ENCODE measurements at regions not wholly inside any gene's neighbourhood (a gene's known extent, or its start where the extent isn't known, plus 50 kb on each side); places are given as distances from the start of the nearest gene placed in this dataset.

- H3K4me1 ChIP-seq: no peaks in the 10 kb centered on the region
- no peak for DNase-seq (ENCODE audit: low spot score)
- H3K27ac ChIP-seq: no peak overlapping the region
- TF ChIP-seq, protein P1, sequence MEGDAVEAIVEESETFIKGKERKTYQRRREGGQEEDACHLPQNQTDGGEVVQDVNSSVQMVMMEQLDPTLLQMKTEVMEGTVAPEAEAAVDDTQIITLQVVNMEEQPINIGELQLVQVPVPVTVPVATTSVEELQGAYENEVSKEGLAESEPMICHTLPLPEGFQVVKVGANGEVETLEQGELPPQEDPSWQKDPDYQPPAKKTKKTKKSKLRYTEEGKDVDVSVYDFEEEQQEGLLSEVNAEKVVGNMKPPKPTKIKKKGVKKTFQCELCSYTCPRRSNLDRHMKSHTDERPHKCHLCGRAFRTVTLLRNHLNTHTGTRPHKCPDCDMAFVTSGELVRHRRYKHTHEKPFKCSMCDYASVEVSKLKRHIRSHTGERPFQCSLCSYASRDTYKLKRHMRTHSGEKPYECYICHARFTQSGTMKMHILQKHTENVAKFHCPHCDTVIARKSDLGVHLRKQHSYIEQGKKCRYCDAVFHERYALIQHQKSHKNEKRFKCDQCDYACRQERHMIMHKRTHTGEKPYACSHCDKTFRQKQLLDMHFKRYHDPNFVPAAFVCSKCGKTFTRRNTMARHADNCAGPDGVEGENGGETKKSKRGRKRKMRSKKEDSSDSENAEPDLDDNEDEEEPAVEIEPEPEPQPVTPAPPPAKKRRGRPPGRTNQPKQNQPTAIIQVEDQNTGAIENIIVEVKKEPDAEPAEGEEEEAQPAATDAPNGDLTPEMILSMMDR (IDR thresholded peaks at IDR 0.05): no peak
- H3K9me3 ChIP-seq: no peaks in the 10 kb centered on the region
- H3K27me3 ChIP-seq: no peaks in the 10 kb centered on the region
- no peak overlapping the region for H3K4me3 ChIP-seq
- no peaks in the 10 kb centered on the region for H3K36me3 ChIP-seq
These were observed 610.1 kb downstream of the TECRL start for GRCh38 chr4:63799166-63799565.

GRCh38 chr4:63795301-63795700 lies 613.9 kb downstream of the TECRL start:
- Histone ChIP-seq H3K9me3 (no peaks in the 10 kb centered on the region), H3K4me3 (no peak overlapping the region), H3K4me1 (no peaks in the 10 kb centered on the region), H3K27me3 (no peaks in the 10 kb centered on the region), H3K36me3 (no peaks in the 10 kb centered on the region), H3K27ac (no peak overlapping the region)
- no peak for DNase-seq (ENCODE audit: low spot score)
- TF ChIP-seq, protein P1 (IDR thresholded peaks at IDR 0.05): no peak

DNA sequence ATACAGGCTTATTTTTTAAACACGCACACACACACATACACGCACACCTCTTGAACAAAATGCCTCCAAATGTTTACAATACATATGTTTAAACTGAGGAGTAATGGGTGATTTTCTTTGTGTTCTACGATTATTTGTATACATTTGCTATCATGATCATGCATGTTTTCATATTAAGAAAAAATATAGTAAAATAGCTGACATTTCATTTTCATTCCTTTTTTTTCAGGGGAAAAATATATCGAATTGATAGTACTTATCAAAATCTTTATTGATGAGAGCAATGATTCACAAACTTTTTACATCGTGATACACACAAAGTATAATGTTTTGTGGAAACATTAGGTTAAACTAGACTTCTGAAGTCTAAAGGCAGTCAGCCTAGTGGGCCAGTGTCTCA lies 618.9 kb downstream of the TECRL start:
- TF ChIP-seq, protein P1 (IDR thresholded peaks at IDR 0.05): no peak
- H3K36me3 ChIP-seq: no peaks in the 10 kb centered on the region
- no peaks in the 10 kb centered on the region for H3K9me3 ChIP-seq
- no peak overlapping the region for H3K27ac ChIP-seq
- no peaks in the 10 kb centered on the region for H3K4me1 ChIP-seq
- DNase-seq (ENCODE audit: low spot score): no peak
- H3K27me3 ChIP-seq: no peaks in the 10 kb centered on the region
- H3K4me3 ChIP-seq: no peak overlapping the region

- TF ChIP-seq, protein P1 (IDR thresholded peaks at IDR 0.05): no peak
- H3K36me3 ChIP-seq: no peaks in the 10 kb centered on the region
- H3K4me3 ChIP-seq: no peak overlapping the region
- no peak overlapping the region for H3K27ac ChIP-seq
- H3K9me3 ChIP-seq: no peaks in the 10 kb centered on the region
- H3K27me3 ChIP-seq: no peaks in the 10 kb centered on the region
- no peaks in the 10 kb centered on the region for H3K4me1 ChIP-seq
- DNase-seq (ENCODE audit: low spot score): no peak
These were observed 621.0 kb downstream of the TECRL start for GRCh38 chr4:63788271-63788670.

GRCh38 chr4:63787326-63787725 lies 621.9 kb downstream of the TECRL start:
- H3K9me3 ChIP-seq: no peaks in the 10 kb centered on the region
- no peaks in the 10 kb centered on the region for H3K27me3 ChIP-seq
- no peak for DNase-seq (ENCODE audit: low spot score)
- H3K4me1 ChIP-seq: no peaks in the 10 kb centered on the region
- TF ChIP-seq, protein P1 (IDR thresholded peaks at IDR 0.05): no peak
- H3K27ac ChIP-seq: no peak overlapping the region
- H3K4me3 ChIP-seq: no peak overlapping the region
- no peaks in the 10 kb centered on the region for H3K36me3 ChIP-seq

DNA sequence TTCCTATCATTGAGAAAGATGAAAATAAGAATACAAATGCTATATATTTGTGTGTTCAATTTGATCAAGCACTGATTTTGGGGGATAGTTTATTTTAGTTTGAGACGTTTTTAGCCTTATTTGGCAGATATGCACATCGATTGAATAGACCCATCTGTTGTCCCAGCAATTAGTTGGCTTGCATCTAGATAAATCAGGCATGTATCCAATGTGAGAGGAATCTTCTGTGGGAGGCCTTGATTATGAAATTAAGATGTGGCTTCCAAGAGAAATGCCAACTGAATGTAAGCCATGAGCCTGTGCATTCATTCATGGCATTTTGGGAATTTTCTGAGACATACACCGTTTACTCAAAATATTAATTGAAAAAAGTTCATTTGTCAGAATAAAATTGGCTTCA lies 623.1 kb downstream of the TECRL start:
- Histone ChIP-seq H3K4me1 (no peaks in the 10 kb centered on the region), H3K27me3 (no peaks in the 10 kb centered on the region), H3K27ac (no peak overlapping the region), H3K4me3 (no peak overlapping the region), H3K9me3 (no peaks in the 10 kb centered on the region), H3K36me3 (no peaks in the 10 kb centered on the region)
- TF ChIP-seq, protein P1 (IDR thresholded peaks at IDR 0.05): no peak
- DNase-seq (ENCODE audit: low spot score): no peak
